G401 (cell line): ENCODE measurements at regions not wholly inside any gene's neighbourhood (a gene's known extent, or its start where the extent isn't known, plus 50 kb on each side); places are given as distances from the start of the nearest gene placed in this dataset.

Experiments
- DNase-seq: peaks from one replicate; pipeline ENCODE4 v3.0.0-alpha.2; 2015; ENCODE audit warnings: low spot score
- in situ Hi-C: cut with HindIII; loops from 2 replicates; pipeline ENCODE4 v1.10.0; 2016; ENCODE audit warnings: low sequenced_read_pairs, mixed read lengths

GRCh38 chr16:64740261-64740660 is 381.6 kb downstream of the CDH11 start:
- DNase-seq: no peak
- in situ Hi-C loops: no loop called here

GRCh38 chr16:64738321-64738960 is 383.4 kb downstream of the CDH11 start:
- no peak for DNase-seq
- in situ Hi-C loops: no loop called here

- in situ Hi-C loops: no loop called here
- DNase-seq: no peak
These were observed 385.0 kb downstream of the CDH11 start for GRCh38 chr16:64736857-64737256.

- in situ Hi-C loops: no loop called here
- peak; percentile 81 for DNase-seq
These were observed 390.0 kb downstream of the CDH11 start for GRCh38 chr16:64731891-64732290.

- in situ Hi-C loops: no loop called here
- DNase-seq: no peak
These were observed 391.6 kb downstream of the CDH11 start for GRCh38 chr16:64730261-64730660.

- no peak for DNase-seq
- in situ Hi-C loops: no loop called here
These were observed 397.5 kb downstream of the CDH11 start for GRCh38 chr16:64724339-64724738.

GRCh38 chr16:64718486-64718885 is 403.4 kb downstream of the CDH11 start:
- no peak for DNase-seq
- in situ Hi-C loops: no loop called here

- DNase-seq: no peak
- in situ Hi-C loops: no loop called here
These were observed 404.0 kb downstream of the CDH11 start for GRCh38 chr16:64717871-64718270.

- in situ Hi-C loops: no loop called here
- no peak for DNase-seq
These were observed 406.2 kb downstream of the CDH11 start for GRCh38 chr16:64715624-64716023.

GRCh38 chr16:64712026-64712425 is 409.8 kb downstream of the CDH11 start:
- DNase-seq: no peak
- in situ Hi-C loops: no loop called here

- DNase-seq: no peak
- in situ Hi-C loops: no loop called here
These were observed 410.3 kb downstream of the CDH11 start for GRCh38 chr16:64711596-64711995.

GRCh38 chr16:64711026-64711425 is 410.8 kb downstream of the CDH11 start:
- DNase-seq: no peak
- in situ Hi-C loops: no loop called here

GRCh38 chr16:64705443-64705842 is 416.4 kb downstream of the CDH11 start:
- in situ Hi-C loops: no loop called here
- DNase-seq: no peak

- no peak for DNase-seq
- in situ Hi-C loops: no loop called here
These were observed 417.5 kb downstream of the CDH11 start for GRCh38 chr16:64704386-64704785.

- no peak for DNase-seq
- in situ Hi-C loops: no loop called here
These were observed 419.4 kb downstream of the CDH11 start for GRCh38 chr16:64702415-64702814.

GRCh38 chr16:64700628-64701027 is 421.2 kb downstream of the CDH11 start:
- in situ Hi-C loops: no loop called here
- no peak for DNase-seq

GRCh38 chr16:64696866-64697265 is 425.0 kb downstream of the CDH11 start:
- in situ Hi-C loops: no loop called here
- DNase-seq: no peak

GRCh38 chr16:64695684-64696083 is 426.2 kb downstream of the CDH11 start:
- DNase-seq: no peak
- in situ Hi-C loops: no loop called here

GRCh38 chr16:64693946-64694345 is 427.9 kb downstream of the CDH11 start:
- no peak for DNase-seq
- in situ Hi-C loops: no loop called here

GRCh38 chr16:64687786-64688185 is 434.1 kb downstream of the CDH11 start:
- DNase-seq: no peak
- in situ Hi-C loops: no loop called here

- DNase-seq: no peak
- in situ Hi-C loops: no loop called here
These were observed 434.7 kb downstream of the CDH11 start for GRCh38 chr16:64687123-64687522.
